DND-41 (cell line): ENCODE measurements at regions not wholly inside any gene's neighbourhood (a gene's known extent, or its start where the extent isn't known, plus 50 kb on each side); places are given as distances from the start of the nearest gene placed in this dataset.

Experiments used
- ATAC-seq: fragments of 200-7000 bp; cut with Tn5 transposase; 3 replicates; pipeline ENCODE4 v1.9.1; 2021; ENCODE audit warnings: low read depth; ENCODE audit not compliant: insufficient read depth
- DNase-seq: peaks from one replicate; pipeline ENCODE4 v3.0.0-alpha.2; 2020
- H2AFZ ChIP-seq: 2 replicates; pipeline ENCODE4 v1.6.0; 2012; ENCODE audit warnings: low read depth, low read length
- H3K27ac ChIP-seq: 2 replicates; pipeline ENCODE4 v1.5.1; 2012; ENCODE audit warnings: low read length, inconsistent platforms
- H3K27me3 ChIP-seq: fragments of 200-600 bp; sonication (generic); 2 replicates; pipeline ENCODE4 v1.6.0; 2012; ENCODE audit warnings: low read length, mild to moderate bottlenecking, inconsistent platforms; ENCODE audit not compliant: insufficient read depth, poor library complexity
- H3K36me3 ChIP-seq: 2 replicates; pipeline ENCODE4 v1.5.1; 2012; ENCODE audit warnings: low read length, inconsistent platforms; ENCODE audit not compliant: insufficient read depth
- H3K4me1 ChIP-seq: 2 replicates; pipeline ENCODE4 v1.5.1; 2012; ENCODE audit warnings: mild to moderate bottlenecking, low read length; ENCODE audit not compliant: insufficient read depth
- H3K4me2 ChIP-seq: 2 replicates; pipeline ENCODE4 v1.6.0; 2012; ENCODE audit warnings: mild to moderate bottlenecking, moderate library complexity, low read length, inconsistent platforms; ENCODE audit not compliant: insufficient read depth
- H3K4me3 ChIP-seq, 2 experiments: fragments of 200-600 bp in 1 of 2; shearing (Covaris generic) in 1 of 2; 2 replicates each; pipeline ENCODE4 v1.5.1; 2012 to 2016; ENCODE audit warnings: inconsistent platforms in 2 of 2, low read length in 2 of 2, mild to moderate bottlenecking in 2 of 2, low read depth in 1 of 2, moderate library complexity in 1 of 2
- H3K79me2 ChIP-seq: 2 replicates; pipeline ENCODE4 v1.6.0; 2012; ENCODE audit warnings: low read length, inconsistent platforms; ENCODE audit not compliant: insufficient read depth
- H3K9ac ChIP-seq: 2 replicates; pipeline ENCODE4 v1.6.0; 2012; ENCODE audit warnings: low read depth, mild to moderate bottlenecking, inconsistent platforms, low read length, moderate library complexity
- H3K9me3 ChIP-seq: 2 replicates; pipeline ENCODE4 v1.5.1; 2012; ENCODE audit warnings: low read length, moderate library complexity, mild to moderate bottlenecking, inconsistent platforms; ENCODE audit not compliant: insufficient read depth, severe bottlenecking
- H4K20me1 ChIP-seq: 2 replicates; pipeline ENCODE4 v1.6.0; 2012; ENCODE audit warnings: low read length; ENCODE audit not compliant: insufficient read depth
- EZH2 ChIP-seq: IDR thresholded peaks from 3 replicates; pipeline ENCODE4 v1.6.1; 2012; ENCODE audit warnings: borderline replicate concordance, low read depth, mild to moderate bottlenecking, moderate library complexity, low read length, inconsistent platforms; ENCODE audit not compliant: severe bottlenecking
- TF ChIP-seq, protein P1 (sequence below): IDR thresholded peaks from 2 replicates; pipeline ENCODE4 v1.5.1; 2012; ENCODE audit warnings: borderline replicate concordance, low read length, moderate library complexity, mild to moderate bottlenecking; ENCODE audit not compliant: poor library complexity, severe bottlenecking; ENCODE audit errors: extremely low read depth

DNA sequence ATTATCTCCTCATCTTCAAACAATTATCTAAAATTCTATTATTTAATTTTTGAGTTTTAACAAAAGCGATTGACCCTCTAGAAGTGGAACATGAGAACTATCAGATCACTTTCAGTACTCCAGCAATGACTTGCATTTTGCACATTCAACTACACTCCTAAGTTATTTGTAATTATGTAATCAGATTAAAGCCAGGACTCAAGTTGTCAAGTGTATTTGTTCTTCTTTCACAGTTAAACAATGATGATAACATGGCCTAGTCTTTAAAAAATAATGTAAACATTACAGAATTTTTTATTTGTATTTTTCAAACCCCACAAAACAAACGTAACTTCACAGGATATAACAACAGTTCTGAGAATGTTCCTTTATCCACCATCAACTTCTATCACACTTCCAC is 2148.9 kb upstream of the ACO1 start:
- DNase-seq (no peak), ATAC-seq (no peak)
- Histone ChIP-seq H3K4me3 (no peak overlapping the region), H3K27me3 (no peaks in the 10 kb centered on the region), H2AFZ (no peak overlapping the region), H3K36me3 (no peaks in the 10 kb centered on the region), H3K9me3 (no peaks in the 10 kb centered on the region), H3K9ac (no peak overlapping the region), H4K20me1 (no peaks in the 10 kb centered on the region), H3K79me2 (no peaks in the 10 kb centered on the region), H3K4me2 (no peak overlapping the region), H3K27ac (no peak overlapping the region), H3K4me1 (no peaks in the 10 kb centered on the region)
- TF ChIP-seq, protein P1, sequence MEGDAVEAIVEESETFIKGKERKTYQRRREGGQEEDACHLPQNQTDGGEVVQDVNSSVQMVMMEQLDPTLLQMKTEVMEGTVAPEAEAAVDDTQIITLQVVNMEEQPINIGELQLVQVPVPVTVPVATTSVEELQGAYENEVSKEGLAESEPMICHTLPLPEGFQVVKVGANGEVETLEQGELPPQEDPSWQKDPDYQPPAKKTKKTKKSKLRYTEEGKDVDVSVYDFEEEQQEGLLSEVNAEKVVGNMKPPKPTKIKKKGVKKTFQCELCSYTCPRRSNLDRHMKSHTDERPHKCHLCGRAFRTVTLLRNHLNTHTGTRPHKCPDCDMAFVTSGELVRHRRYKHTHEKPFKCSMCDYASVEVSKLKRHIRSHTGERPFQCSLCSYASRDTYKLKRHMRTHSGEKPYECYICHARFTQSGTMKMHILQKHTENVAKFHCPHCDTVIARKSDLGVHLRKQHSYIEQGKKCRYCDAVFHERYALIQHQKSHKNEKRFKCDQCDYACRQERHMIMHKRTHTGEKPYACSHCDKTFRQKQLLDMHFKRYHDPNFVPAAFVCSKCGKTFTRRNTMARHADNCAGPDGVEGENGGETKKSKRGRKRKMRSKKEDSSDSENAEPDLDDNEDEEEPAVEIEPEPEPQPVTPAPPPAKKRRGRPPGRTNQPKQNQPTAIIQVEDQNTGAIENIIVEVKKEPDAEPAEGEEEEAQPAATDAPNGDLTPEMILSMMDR, result no peak
- TF ChIP-seq EZH2, result no peak

DNA sequence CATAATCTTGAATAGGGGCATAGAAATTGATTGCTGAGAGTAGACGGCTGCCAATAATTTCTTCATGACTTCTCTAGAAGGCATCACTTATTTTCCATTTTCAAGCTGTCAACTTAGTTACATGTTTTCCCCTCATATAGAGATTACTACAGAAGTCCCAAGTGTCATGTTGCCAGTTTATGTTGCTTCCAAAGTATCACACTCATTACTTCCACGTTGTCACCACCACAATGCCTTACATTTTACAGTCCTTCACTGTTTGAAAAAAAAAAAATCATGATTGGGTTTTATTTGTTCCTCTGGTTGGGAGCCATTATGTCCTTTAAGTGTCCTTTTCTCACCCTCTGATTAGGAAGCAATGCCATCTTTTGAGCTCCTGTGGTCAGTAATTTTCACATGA is 2144.6 kb upstream of the ACO1 start:
- H3K4me3 ChIP-seq, result no peak overlapping the region
- no peaks in the 10 kb centered on the region for H3K9me3 ChIP-seq
- H4K20me1 ChIP-seq, result no peaks in the 10 kb centered on the region
- TF ChIP-seq, protein P1, result no peak
- no peak for TF ChIP-seq EZH2
- H3K4me1 ChIP-seq, result no peaks in the 10 kb centered on the region
- H3K27ac ChIP-seq, result no peak overlapping the region
- H3K27me3 ChIP-seq, result no peaks in the 10 kb centered on the region
- no peak overlapping the region for H2AFZ ChIP-seq
- ATAC-seq (no peak), DNase-seq (no peak)
- no peaks in the 10 kb centered on the region for H3K36me3 ChIP-seq
- no peak overlapping the region for H3K4me2 ChIP-seq
- H3K9ac ChIP-seq, result no peak overlapping the region
- H3K79me2 ChIP-seq, result no peaks in the 10 kb centered on the region

DNA sequence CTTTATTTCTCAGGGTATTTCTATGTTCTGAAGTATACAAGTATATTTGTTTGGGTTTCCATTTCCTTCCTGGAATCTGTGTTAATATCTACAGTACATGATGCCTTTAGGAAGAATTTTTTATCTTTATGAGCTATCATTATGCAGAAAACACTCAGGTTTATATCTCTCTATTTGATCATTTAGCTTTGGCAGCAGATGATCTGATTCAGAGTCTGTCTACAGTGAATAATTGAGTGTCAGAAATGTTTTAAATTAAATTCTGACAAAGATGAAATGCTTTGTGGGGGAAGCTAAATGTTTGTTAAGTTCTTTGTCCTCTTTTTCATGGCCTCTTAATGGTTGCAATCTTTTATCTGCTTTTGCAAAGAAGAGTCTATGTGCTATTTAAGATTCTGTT is 2141.0 kb upstream of the ACO1 start:
- H3K9me3 ChIP-seq, result no peaks in the 10 kb centered on the region
- no peak overlapping the region for H3K4me2 ChIP-seq
- TF ChIP-seq EZH2, result no peak
- TF ChIP-seq, protein P1, result no peak
- H2AFZ ChIP-seq, result no peak overlapping the region
- H4K20me1 ChIP-seq, result no peaks in the 10 kb centered on the region
- no peaks in the 10 kb centered on the region for H3K36me3 ChIP-seq
- no peaks in the 10 kb centered on the region for H3K79me2 ChIP-seq
- no peak overlapping the region for H3K4me3 ChIP-seq
- no peaks in the 10 kb centered on the region for H3K27me3 ChIP-seq
- H3K4me1 ChIP-seq, result no peaks in the 10 kb centered on the region
- no peak overlapping the region for H3K9ac ChIP-seq
- ATAC-seq, result no peak
- H3K27ac ChIP-seq, result no peak overlapping the region
- DNase-seq, result no peak

DNA sequence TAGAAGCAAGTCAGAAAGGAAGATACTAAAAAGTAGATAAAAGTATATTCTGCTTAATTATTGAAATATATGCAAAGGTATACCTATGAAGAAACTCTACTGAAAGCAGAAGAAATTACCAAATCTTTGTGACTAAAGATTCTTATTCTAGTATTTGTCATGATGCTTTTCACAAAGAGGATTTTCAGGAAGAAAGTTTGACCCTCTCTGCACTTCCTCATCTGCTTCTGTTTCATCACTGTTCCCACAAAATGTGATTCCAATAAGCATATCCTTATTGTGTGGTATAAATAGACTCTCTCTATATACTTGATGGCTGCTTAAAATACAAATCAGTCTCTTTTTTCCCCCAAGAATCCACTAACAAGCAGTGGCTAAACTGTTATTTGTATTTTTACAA is 2139.6 kb upstream of the ACO1 start:
- no peak for ATAC-seq
- Histone ChIP-seq H3K27ac (no peak overlapping the region), H3K4me2 (no peak overlapping the region), H3K27me3 (no peaks in the 10 kb centered on the region), H2AFZ (no peak overlapping the region), H3K79me2 (no peaks in the 10 kb centered on the region), H3K4me3 (no peak overlapping the region), H3K36me3 (no peaks in the 10 kb centered on the region), H3K4me1 (no peaks in the 10 kb centered on the region), H4K20me1 (no peaks in the 10 kb centered on the region), H3K9me3 (no peaks in the 10 kb centered on the region), H3K9ac (no peak overlapping the region)
- no peak for DNase-seq
- TF ChIP-seq, protein P1, result no peak
- no peak for TF ChIP-seq EZH2
